Fibroblast of skin of left biceps (primary cell): ENCODE measurements at regions not wholly inside any gene's neighbourhood (a gene's known extent, or its start where the extent isn't known, plus 50 kb on each side); places are given as distances from the start of the nearest gene placed in this dataset.
A peak's percentile ranks its signal among the peaks of the same experiment; 100 is the strongest.

Source experiments
- DNase-seq, 2 experiments: peaks; one replicate each; pipeline ENCODE4 v3.0.0-alpha.2; 2013; ENCODE audit warnings: low read depth in 2 of 2

GRCh38 chr9:7402334-7403027 lies 397.1 kb downstream of the DMAC1 start:
- peak in 1 of 2 experiments; percentile 2 for DNase-seq

DNA sequence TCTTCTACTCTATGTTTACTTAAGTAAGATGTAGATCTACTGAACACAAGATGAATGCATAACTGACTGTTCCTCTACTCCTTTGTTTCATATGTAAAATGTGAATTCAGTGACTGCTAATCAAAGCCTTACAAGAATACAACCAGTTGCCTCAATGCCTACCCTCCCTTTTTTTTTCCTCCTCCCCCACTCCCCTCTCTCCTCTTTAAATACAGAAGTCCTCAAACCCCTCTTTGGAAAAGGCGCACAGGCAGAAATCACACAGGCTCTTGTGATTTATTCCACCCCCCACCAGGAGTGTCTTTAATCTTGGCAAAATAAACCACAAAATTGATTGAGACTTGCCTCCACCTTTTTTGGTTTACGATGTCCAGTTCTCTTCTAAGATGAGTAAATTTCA lies 398.5 kb downstream of the DMAC1 start:
- DNase-seq: no peak

GRCh38 chr9:7394002-7394774 lies 405.4 kb downstream of the DMAC1 start:
- DNase-seq: no peak

GRCh38 chr9:7392148-7392547 lies 407.4 kb downstream of the DMAC1 start:
- DNase-seq: no peak

GRCh38 chr9:7388755-7389154 lies 410.8 kb downstream of the DMAC1 start:
- DNase-seq: no peak

DNA sequence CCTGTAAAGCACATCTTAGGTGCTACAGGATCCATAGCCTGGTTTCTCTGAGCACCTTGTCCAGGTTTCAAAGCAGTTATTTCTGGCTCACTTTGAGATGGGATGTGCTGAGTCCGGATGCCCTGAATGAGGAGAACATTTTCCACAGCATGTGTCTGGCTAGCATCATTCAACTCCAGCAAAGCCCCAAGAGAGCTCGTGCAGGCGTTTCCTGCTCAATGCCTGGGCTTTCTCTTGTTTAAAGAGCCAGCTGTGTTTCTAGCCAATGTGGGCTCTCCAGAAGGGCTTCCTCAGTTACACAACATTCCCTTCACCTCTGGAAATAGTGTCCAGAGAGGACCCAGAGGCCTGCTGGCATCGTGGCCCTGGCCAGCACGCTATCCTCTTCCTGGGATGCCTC lies 411.7 kb downstream of the DMAC1 start:
- no peak for DNase-seq

DNA sequence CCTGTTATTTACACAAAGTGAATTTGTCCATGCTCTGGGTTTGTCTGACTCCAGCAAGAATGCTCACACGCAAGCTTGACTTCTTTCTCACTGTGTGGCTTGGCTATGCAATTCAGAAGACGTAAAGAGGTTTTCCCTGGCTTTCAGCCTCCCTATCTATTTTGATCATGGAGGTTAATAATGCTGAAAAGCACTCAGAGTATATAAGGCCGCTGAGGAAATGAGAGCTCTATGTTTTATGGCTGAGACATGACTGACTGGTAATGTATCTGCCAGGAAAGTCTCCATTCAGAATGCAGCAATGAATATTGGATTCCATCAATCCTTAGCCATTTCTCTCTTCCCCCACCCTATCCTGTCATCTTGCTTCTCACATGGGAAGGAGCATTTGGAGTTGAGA lies 417.3 kb downstream of the DMAC1 start:
- no peak for DNase-seq

DNA sequence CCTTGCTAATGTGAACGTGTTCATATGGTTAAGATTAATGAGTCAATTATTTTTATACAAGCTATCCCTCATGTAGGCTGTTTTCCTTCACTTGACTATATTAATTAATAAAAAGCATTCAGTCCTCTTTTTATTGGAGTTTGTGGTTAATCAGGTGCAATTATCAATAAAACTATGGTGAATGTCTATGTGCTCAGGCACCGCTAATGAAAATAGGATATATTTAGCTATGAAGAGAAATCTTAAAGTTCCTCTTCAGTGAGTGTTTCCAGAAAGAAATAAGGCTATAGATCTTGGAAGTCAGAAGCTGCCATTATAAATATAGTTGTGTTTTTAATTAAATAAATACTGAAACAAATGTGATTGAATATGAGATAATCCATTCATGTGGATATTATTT lies 422.1 kb downstream of the DMAC1 start:
- DNase-seq: no peak

DNA sequence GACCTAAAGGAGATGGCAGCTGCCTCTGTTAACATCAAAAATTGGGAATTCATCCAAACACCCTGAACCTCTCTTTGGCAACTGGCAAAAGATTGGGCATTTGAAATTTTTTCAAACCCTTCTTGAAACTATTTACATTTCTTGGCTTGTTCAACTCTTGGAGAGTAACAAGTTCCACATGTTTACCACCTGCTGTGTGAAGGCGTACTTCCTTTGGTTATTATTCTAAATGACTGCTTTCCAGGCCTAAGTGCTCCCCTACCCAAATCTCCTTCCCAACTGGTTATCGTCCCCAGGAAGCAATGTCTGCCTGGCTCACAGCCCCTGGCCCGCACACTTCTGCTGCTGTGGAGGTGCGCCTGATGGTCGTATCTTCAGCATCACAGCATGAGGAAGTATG lies 422.7 kb downstream of the DMAC1 start:
- DNase-seq: peak; percentile 10 to 19

GRCh38 chr9:7376213-7376612 lies 423.4 kb downstream of the DMAC1 start:
- no peak for DNase-seq

GRCh38 chr9:7375013-7375511 lies 424.5 kb downstream of the DMAC1 start:
- DNase-seq: no peak

GRCh38 chr9:7370988-7371387 lies 428.6 kb downstream of the DMAC1 start:
- DNase-seq: no peak

GRCh38 chr9:7370381-7370780 lies 429.2 kb downstream of the DMAC1 start:
- no peak for DNase-seq

DNA sequence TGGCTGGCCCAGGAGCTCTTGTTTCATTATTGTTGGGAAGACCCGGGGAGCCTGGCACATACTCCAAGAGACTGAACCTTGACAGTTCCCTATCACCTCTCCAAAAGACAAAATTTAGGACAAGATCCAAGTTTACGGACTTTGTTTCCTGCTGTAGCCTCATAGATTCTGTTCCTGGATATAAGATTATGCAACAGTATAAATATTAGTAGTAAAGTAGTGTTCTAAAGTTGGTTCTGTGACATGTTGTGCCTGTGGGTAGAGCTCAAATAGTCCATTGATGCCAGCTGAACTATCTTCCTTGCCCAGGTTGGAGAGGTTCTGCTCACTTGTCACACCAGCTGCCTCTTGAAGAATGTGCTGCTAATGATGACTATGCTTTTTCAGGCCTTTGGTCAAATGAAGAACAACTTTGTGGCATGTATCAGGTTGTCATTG lies 430.2 kb downstream of the DMAC1 start:
- no peak for DNase-seq

DNA sequence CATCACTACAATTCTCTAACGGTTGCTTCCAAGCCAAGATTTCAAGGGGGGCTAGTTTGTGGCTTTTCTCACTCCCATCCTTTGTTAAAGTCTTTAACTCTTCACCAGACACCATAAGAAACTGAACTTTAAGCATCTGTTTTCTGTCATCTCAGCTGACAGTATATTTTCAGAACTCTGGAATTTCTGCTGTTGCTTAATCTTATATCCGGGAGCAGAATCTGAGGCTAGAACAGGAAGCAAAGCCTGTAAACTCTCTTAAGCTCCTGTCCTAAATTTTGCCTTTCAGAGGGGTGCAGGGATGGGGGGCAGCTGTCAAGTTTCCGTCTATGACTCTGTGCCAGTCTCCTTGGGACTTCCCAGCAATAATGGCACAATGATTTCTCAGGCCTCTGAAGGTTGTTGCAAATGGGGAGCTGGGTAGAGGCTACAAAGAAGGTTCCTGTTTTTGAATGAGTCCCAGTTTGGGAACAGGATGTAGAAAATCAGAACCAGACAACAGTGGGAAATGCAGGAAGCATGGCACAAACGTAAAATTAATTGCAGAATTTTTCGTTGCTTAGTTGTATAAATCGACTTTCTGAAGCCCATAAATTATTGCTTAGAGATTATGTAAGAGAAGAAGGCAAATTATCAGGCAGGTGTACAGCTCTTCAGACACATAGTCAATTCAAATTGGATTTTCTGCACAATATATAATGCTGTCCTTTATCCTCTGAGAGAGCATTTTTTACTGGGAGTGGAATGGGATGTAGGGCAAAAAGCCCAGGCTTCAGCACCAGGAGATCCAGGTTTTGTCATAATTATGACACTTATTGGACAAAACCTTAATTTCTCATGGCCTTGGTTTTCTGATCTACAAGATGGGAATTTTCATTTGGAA lies 430.9 kb downstream of the DMAC1 start:
- DNase-seq: peak; percentile 79 to 80

GRCh38 chr9:7367726-7368125 lies 431.9 kb downstream of the DMAC1 start:
- DNase-seq: no peak

- DNase-seq: peak; percentile 45 to 49
Measured at GRCh38 chr9:7366121-7366520, 433.5 kb downstream of the DMAC1 start.

DNA sequence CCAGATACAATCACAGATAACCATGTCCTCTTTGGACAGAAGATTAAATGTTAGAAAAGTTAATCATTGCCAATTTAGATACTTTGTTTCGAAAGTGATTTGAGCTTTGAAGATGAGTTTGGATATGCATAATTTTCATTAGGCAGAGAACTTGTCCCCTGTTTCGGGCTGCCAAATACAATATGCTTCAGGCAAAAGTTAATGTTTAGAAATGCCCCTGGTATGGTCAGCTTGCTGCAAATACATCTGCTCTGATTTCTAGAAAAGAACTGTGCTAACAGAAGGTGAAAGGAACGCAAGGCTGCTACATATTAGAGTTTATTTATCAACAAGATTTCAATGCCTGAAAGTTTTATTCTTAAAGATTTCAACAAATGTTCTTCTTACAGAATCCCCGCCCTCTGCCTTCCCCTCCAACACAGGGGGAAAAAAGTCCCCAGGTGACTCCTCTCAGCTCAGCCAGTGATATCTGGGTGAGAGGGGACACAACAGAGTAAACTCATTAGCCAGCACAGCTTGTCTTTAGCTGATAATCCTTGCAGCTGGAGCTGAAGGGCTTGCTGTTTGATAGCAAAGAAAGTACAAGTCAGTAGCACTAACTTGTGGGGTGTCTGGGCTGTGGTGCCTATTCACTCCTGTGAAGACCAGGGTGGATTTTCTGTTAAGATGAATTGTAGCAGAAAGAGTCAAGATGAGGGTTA lies 435.7 kb downstream of the DMAC1 start:
- DNase-seq: no peak

DNA sequence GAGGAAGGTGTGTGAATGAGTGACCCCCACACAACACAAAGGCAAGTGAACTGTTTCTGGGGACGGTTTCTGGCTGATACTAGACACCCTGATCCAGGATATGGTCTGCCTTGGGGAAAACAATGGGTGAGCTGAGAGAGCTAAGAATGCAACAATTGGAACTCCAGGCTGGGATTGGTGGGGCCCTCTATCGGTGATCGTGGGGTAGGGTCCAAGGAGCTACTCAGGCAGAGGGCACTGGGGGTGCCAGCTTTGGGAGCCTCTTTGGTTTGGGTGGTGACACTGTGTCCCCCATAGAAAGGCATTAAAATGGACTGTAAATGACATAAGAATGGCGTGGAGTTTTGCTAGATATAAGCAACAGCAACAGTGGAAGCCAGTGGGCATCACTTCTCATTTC lies 439.1 kb downstream of the DMAC1 start:
- no peak for DNase-seq

- no peak for DNase-seq
Measured at GRCh38 chr9:7358876-7359275, 440.7 kb downstream of the DMAC1 start.

- DNase-seq: no peak
Measured at GRCh38 chr9:7354704-7355103, 444.9 kb downstream of the DMAC1 start.

DNA sequence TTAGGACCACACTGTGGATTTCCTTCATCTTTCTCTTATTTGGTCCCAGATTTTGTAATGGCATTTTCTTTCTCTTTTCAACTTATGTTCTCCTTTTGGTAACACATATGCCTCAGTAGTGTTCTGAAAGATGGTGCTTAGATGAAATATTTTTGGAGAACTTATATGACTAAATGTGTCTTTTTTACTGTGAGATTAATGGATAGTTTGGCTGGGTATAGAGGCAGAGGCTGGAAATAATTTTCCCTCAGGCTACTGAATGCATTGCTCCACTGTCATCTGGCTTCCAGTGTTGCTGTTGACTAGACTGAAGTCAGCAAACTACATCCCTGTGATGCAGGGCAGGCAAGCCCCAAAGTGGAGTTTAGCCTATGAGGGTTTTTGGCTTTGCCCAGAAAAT lies 450.9 kb downstream of the DMAC1 start:
- DNase-seq: no peak
